HepG2 (cell line): ENCODE measurements at regions not wholly inside any gene's neighbourhood (a gene's known extent, or its start where the extent isn't known, plus 50 kb on each side); places are given as distances from the start of the nearest gene placed in this dataset.

ENCODE experiments used
- ASH2L ChIP-seq: fragments of 300-600, 200-600 bp; sonication (generic); IDR thresholded peaks from 2 replicates; pipeline ENCODE4 v1.7.0; 2017; ENCODE audit warnings: low read depth, mild to moderate bottlenecking, moderate library complexity, mixed read lengths, low read length; ENCODE audit not compliant: insufficient read length
- CENPX ChIP-seq: sonication (generic); formaldehyde crosslinking; IDR thresholded peaks from 2 replicates; pipeline ENCODE4 v1.9.0; 2021; ENCODE audit warnings: mild to moderate bottlenecking, missing genetic modification reagents, moderate library complexity
- EEA1 ChIP-seq: sonication (generic); formaldehyde crosslinking; IDR thresholded peaks from 2 replicates; pipeline ENCODE4 v1.5.1; 2020; ENCODE audit warnings: mild to moderate bottlenecking, missing genetic modification reagents, borderline replicate concordance
- ETV5 ChIP-seq: IDR thresholded peaks from 2 replicates; pipeline ENCODE4 v1.6.1; 2018; ENCODE audit warnings: missing biosample characterization, missing genetic modification reagents, inconsistent platforms, borderline replicate concordance
- GFI1 ChIP-seq: sonication (generic); formaldehyde crosslinking; IDR thresholded peaks from 2 replicates; pipeline ENCODE4 v1.5.0; 2020; ENCODE audit warnings: missing genetic modification reagents, mild to moderate bottlenecking, borderline replicate concordance
- HIVEP1 ChIP-seq: sonication (generic); formaldehyde crosslinking; IDR thresholded peaks from 2 replicates; pipeline ENCODE4 v1.4.0; 2020; ENCODE audit warnings: mild to moderate bottlenecking, missing genetic modification reagents
- HOXA5 ChIP-seq: sonication (generic); formaldehyde crosslinking; IDR thresholded peaks from 2 replicates; pipeline ENCODE4 v1.4.0; 2020; ENCODE audit warnings: missing genetic modification reagents
- KLF9 ChIP-seq: IDR thresholded peaks from 2 replicates; pipeline ENCODE4 v1.6.1; 2016; ENCODE audit warnings: low read depth
- MED13 ChIP-seq: sonication (generic); formaldehyde crosslinking; IDR thresholded peaks from 2 replicates; pipeline ENCODE4 v1.5.0; 2020; ENCODE audit warnings: missing genetic modification reagents
- PRPF4 ChIP-seq: fragments of 200-400 bp; formaldehyde crosslinking; IDR thresholded peaks from 2 replicates; pipeline ENCODE4 v1.6.1; 2016; ENCODE audit warnings: low read length, low read depth; ENCODE audit not compliant: poor library complexity, severe bottlenecking
- RARA ChIP-seq: IDR thresholded peaks from 2 replicates; pipeline ENCODE4 v1.6.1; 2016; ENCODE audit warnings: missing genetic modification reagents, missing compliant biosample characterization
- SSRP1 ChIP-seq: IDR thresholded peaks from 2 replicates; pipeline ENCODE4 v1.6.1; 2016; ENCODE audit warnings: control low read depth
- TBP ChIP-seq: sonication (generic); formaldehyde crosslinking; IDR thresholded peaks from 2 replicates; pipeline ENCODE4 v1.5.0; 2020; ENCODE audit warnings: missing genetic modification reagents
- TBX2 ChIP-seq: sonication (generic); formaldehyde crosslinking; IDR thresholded peaks from 2 replicates; pipeline ENCODE4 v1.5.0; 2020; ENCODE audit warnings: missing genetic modification reagents, mild to moderate bottlenecking, borderline replicate concordance
- TEAD3 ChIP-seq: optimal IDR thresholded peaks from 2 replicates; pipeline ENCODE3; 2016; ENCODE audit warnings: borderline replicate concordance
- ZBTB21 ChIP-seq: sonication (generic); formaldehyde crosslinking; IDR thresholded peaks from 2 replicates; pipeline ENCODE4 v1.4.0; 2020; ENCODE audit warnings: missing genetic modification reagents
- ZBTB49 ChIP-seq: sonication (generic); formaldehyde crosslinking; IDR thresholded peaks from 2 replicates; pipeline ENCODE4 v1.4.0; 2020; ENCODE audit warnings: missing genetic modification reagents, borderline replicate concordance
- ZFP41 ChIP-seq: sonication (generic); formaldehyde crosslinking; IDR thresholded peaks from 2 replicates; pipeline ENCODE4 v1.4.0; 2020; ENCODE audit warnings: mild to moderate bottlenecking, missing genetic modification reagents, borderline replicate concordance
- ZMAT5 ChIP-seq: sonication (generic); formaldehyde crosslinking; IDR thresholded peaks from 2 replicates; pipeline ENCODE4 v1.5.0; 2020; ENCODE audit warnings: mild to moderate bottlenecking, low read depth, missing genetic modification reagents, borderline replicate concordance
- ZNF274 ChIP-seq: sonication (generic); formaldehyde crosslinking; IDR thresholded peaks from 2 replicates; pipeline ENCODE4 v1.5.1; 2020; ENCODE audit warnings: mild to moderate bottlenecking, missing genetic modification reagents
- ZNF550 ChIP-seq: sonication (generic); formaldehyde crosslinking; IDR thresholded peaks from 2 replicates; pipeline ENCODE4 v1.4.0; 2020; ENCODE audit warnings: mild to moderate bottlenecking, missing genetic modification reagents, borderline replicate concordance
- ZNF562 ChIP-seq: sonication (generic); formaldehyde crosslinking; IDR thresholded peaks from 2 replicates; pipeline ENCODE4 v1.8.0; 2022; ENCODE audit warnings: missing genetic modification reagents, borderline replicate concordance
- ZNF574 ChIP-seq: sonication (generic); formaldehyde crosslinking; IDR thresholded peaks from 2 replicates; pipeline ENCODE4 v1.4.0; 2020; ENCODE audit warnings: missing genetic modification reagents

GRCh38 chr12:94078138-94078723 is 70.1 kb upstream of the PLXNC1 start (continued):
- peak; percentile 49 for TF ChIP-seq ASH2L
- no peak for TF ChIP-seq ZBTB21 (CRISPR knock-in tag)
- TF ChIP-seq ZNF574 (CRISPR knock-in tag): no peak
- peak; percentile 40; the same call in 1 of the 2 replicates for TF ChIP-seq TBX2 (CRISPR knock-in tag)
- TF ChIP-seq TBP (CRISPR knock-in tag): no peak
- TF ChIP-seq ZNF562 (CRISPR knock-in tag): no peak
- no peak for TF ChIP-seq ZNF274
- TF ChIP-seq ZNF550 (CRISPR knock-in tag): no peak
- TF ChIP-seq ZMAT5 (CRISPR knock-in tag): no peak
- TF ChIP-seq RARA (CRISPR knock-in tag): peak; percentile 33; the same call in 1 of the 2 replicates
- TF ChIP-seq CENPX (CRISPR knock-in tag): no peak
- TF ChIP-seq GFI1 (CRISPR knock-in tag): no peak
- TF ChIP-seq HOXA5 (CRISPR knock-in tag): no peak
- TF ChIP-seq KLF9 (CRISPR knock-in tag): no peak
- TF ChIP-seq MED13: no peak
- no peak for TF ChIP-seq ETV5 (CRISPR knock-in tag)
- TF ChIP-seq PRPF4: no peak
- no peak for TF ChIP-seq SSRP1 (CRISPR knock-in tag)
- no peak for TF ChIP-seq ZFP41 (CRISPR knock-in tag)
- TF ChIP-seq TEAD3 (CRISPR knock-in tag): no peak
- TF ChIP-seq ZBTB49 (CRISPR knock-in tag): no peak
- no peak for TF ChIP-seq HIVEP1 (CRISPR knock-in tag)
- TF ChIP-seq EEA1: no peak
- TF ChIP-seq, all 625 proteins: peak for 55
